ENCODE measurements at regions not wholly inside any gene's neighbourhood (a gene's known extent, or its start where the extent isn't known, plus 50 kb on each side); places are given as distances from the start of the nearest gene placed in this dataset.

DNA sequence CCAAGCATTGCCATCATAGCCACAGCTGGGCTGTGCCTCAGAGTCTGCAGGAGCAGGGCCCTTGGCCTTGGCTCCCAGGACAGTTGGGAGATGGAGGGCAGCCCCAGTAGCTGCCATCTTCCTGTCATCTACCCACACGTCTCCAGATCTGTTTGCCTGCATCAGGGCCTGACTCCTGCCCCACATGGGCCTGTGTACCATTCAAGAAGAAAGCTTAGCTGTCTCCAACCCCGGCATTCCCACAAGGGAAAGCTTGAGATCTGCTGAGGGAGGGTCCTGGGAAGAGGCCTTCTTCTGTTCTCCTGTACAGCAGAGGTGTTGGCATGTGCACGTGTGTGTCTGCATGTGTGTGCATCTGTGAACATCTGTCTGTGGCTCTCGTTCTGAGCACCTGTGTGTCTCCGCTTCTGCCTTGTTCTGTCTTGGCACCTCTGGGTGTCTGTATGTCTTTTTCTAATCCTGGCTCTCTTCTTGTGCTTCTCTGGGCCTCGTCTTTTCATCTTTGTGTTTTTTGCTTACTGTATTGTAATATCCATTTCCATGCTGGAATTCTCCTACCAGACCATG, 122.2 kb downstream of the MRM1 start:
- no peak overlapping the region for H3K4me3 ChIP-seq
- peak overlapping the region in 2 of 21 experiments; percentile 84 to 85 for H3K27ac ChIP-seq

DNA sequence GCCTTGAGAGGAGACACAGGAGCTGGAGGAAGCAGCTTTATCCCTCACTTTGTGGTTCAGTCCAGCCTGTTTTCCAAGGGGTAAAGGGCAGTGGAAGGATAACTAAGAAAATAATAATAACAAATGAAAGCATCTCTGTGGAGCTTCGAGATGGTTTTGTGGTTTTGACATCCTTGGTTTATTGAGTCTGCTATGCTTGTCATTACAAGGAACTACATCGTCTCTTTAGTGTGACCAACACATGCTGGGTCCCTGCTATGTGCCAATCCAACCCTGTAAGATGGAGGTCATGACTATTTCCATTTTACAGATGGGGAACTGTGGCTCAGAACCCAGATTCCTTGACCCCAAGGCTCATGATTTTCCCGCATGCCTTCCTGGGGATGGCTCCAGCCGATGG, 124.8 kb downstream of the MRM1 start:
- Histone ChIP-seq H3K27ac (peak overlapping the region in 1 of 21 experiments; percentile 30), H3K4me3 (no peak overlapping the region)

GRCh38 chr17:36727052-36727451, 125.7 kb downstream of the MRM1 start:
- Histone ChIP-seq H3K27ac (no peak overlapping the region), H3K4me3 (no peak overlapping the region)

DNA sequence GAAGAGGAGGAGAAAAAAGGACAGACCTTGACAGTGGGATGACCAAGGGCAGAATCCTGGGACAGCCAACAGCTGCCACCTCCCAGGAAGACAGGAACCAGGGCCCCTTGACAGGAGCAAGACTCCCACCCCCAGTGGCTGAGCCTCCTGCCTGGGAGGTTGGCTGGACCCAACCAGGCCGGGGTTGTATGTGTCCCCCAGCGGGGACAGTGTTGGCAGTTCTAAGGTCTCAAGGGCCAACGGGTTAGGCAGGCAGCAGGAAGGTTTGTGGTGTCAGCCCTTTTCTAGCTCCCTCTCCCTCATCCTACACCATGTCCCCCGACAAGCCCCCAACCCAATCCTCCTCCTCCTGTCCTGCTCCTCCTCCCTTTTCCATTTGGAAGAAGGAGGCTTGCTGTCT, 126.2 kb downstream of the MRM1 start:
- Histone ChIP-seq H3K27ac (no peak overlapping the region), H3K4me3 (no peak overlapping the region)

DNA sequence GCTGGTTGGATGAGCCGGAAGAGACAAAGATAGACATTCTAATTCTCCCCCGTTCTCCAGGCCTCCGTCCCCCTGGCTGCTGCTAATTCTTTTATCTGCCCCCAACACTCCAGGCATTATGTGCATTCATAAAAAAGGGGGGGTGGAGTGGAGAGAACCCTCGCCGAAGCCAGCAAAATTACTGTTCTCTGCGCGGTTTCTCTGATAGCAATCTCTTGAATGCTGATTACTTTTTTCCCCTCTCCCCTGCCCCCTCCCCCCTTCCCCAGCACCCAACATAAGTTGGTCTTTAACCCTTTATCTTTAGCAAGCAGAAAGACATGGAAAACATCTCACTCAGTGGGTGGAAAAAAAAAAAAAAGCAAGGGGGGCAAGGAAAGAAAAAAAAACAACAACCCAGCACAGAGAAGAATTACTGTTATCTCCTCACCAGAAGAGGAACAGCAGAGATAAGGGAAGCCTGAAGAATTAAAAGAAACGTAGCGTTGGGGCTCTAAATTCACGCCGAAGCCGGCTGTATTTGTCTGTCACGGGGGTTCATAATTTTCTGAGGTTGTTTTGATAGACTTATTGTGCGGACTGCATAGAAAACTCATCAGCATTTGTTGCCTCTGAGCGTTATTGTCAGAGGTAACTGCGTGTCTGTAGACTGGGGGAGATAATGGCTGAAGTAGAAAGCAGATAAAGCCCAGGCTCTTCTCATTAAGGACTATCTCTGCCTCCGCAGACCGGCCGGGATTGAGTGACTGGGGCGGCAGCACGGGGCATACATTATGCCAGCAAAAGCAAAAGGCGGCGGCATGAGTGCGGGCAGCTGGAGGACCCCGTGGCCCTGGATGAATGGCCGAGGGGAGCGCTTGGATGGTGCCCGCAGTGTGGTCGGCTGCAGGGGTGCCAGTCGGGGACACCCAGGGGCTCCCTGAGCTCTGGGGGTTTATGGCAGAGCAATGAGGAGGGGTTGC, 126.9 kb downstream of the MRM1 start:
- H3K27ac ChIP-seq: no peak overlapping the region
- H3K4me3 ChIP-seq: no peak overlapping the region

- Histone ChIP-seq H3K27ac (no peak overlapping the region), H3K4me3 (no peak overlapping the region)
Measured at GRCh38 chr17:36730095-36730808, 128.9 kb downstream of the MRM1 start.

DNA sequence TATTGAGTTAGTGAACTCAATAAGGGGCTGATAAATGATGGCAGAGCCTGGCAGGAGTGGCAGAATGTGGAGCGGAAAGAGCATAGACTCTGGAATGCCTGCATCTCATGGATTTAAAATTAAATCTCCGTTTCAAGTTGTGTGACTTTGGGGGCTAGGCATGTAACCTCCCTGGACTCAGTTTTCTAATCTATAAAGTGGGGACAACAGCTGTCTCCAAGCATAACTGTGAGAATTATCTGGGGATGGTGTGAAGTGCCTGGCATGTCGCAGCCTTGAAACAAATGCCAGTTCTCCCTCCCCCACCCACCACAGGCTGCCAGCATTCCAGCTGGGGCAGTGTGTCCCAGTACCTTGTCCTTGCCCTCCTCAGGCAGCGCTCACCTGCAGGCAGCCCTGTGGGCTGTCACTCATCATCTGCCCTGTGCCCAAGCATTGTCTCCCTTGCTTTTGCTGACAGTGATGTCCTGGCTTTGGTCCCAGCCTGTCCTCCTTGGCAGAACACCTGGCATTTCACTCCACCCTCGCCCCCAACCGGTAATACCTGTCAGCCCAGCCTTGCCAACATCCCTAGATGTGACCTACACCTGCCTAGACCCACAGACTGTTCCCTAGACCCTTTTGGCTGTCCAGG, 129.6 kb downstream of the MRM1 start:
- Histone ChIP-seq H3K4me3 (no peak overlapping the region), H3K27ac (no peak overlapping the region)

GRCh38 chr17:36731811-36732210, 130.4 kb downstream of the MRM1 start:
- no peak overlapping the region for H3K4me3 ChIP-seq
- H3K27ac ChIP-seq: no peak overlapping the region

DNA sequence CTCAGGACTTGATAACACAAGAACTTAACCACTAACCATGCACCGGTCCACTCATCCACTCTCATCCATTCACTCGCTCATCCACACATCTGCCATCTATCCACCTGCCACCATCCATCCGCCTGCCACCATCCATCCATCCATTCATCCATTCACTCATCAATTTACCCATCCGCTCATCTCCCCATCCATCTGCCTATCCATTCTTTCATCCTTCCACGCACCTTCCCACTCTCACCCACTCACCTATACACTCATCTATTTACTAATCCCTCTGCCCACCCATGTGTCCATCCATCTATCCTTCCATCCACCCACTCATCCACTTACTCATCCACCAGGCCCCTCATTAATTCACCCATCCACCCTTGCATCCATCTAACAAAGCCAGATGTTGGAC, 131.0 kb downstream of the MRM1 start:
- Histone ChIP-seq H3K4me3 (no peak overlapping the region), H3K27ac (no peak overlapping the region)

DNA sequence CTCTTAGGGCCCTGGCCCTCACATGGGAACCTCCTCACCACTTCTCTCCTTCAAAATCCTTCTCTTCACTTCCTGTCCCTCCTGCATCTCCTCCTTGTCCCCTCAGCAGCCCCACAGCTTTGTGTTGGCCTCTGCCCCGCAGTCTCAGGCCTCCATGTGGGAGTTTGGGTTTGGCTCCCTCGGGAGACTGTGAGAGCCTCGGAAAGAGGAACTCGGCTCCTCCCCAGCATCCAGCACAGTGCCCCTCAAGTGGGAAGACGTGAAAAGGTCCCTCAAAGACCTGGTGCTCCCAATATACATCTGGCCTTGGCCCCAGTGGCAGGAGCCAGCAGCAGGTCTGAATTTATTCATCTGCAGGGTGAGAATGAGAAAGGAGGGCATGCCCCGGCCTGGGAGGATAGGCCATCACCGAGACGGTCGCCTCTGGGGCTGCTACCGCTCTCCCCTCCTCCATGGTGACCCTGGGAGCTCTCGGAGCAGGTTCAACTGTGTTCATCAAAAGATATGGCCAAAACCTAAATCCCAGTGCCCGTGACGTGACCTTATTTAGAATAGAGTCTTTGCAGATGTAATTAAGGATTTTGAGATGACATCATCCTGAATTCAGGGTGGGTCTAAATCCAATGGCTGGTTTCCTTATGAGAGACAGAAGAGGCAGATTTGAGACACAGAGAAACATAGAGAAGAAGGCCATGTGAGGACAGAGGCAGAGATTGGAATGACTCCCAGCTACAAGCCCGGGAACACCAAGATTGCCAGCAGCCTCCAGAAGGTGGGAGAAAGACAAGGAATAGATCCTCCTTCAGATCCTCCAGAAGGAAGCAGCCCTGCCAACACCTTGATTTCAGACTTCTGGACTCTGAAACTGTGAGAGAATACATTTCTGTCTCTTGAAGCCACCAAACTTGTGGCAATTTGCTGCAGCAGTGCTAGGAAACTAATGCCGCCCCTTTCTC, 135.1 kb downstream of the MRM1 start:
- H3K4me3 ChIP-seq: no peak overlapping the region
- H3K27ac ChIP-seq: no peak overlapping the region

DNA sequence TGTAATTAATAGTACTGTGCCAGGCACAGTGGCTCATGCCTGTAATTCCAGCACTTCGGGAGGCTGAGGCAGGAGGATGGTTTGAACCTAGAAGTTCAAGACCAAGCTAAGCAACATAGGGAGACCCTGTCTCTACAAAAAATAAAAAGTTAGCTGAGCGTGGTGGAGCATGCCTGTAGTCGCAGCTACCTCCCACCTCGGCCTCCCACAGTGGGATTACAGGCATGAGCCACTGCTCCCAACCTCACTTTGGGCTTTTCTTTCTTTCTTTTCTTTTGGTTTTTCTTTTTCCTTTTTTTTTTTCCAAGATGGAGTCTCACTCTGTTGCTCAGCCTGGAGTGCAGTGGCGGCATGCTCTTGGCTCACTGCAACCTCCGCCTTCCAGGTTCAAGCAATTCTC, 137.8 kb downstream of the MRM1 start:
- no peak overlapping the region for H3K4me3 ChIP-seq

DNA sequence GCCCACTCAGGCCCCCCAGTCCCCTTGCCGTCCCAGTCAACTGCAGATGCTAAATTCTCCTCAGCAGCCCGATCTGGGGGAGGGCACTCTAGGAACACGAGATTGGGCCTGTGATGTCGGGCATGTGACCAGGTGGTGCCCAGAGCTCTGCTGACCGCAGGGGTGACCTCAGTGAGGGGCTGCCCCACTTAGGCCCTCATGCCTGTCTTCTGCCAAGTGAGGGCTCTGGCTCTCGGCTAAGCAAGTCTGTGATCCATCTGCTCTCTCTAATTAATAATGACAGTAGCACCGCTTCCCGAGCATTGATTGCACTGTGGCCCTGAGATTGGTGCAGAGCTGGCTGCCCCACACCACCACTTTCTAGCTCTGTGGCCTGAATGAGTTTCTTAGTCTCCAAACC, 138.8 kb downstream of the MRM1 start:
- Histone ChIP-seq H3K4me3 (no peak overlapping the region), H3K27ac (no peak overlapping the region)

More for the DNA sequence above, 137.8 kb downstream of the MRM1 start:
- no peak overlapping the region for H3K27ac ChIP-seq

DNA sequence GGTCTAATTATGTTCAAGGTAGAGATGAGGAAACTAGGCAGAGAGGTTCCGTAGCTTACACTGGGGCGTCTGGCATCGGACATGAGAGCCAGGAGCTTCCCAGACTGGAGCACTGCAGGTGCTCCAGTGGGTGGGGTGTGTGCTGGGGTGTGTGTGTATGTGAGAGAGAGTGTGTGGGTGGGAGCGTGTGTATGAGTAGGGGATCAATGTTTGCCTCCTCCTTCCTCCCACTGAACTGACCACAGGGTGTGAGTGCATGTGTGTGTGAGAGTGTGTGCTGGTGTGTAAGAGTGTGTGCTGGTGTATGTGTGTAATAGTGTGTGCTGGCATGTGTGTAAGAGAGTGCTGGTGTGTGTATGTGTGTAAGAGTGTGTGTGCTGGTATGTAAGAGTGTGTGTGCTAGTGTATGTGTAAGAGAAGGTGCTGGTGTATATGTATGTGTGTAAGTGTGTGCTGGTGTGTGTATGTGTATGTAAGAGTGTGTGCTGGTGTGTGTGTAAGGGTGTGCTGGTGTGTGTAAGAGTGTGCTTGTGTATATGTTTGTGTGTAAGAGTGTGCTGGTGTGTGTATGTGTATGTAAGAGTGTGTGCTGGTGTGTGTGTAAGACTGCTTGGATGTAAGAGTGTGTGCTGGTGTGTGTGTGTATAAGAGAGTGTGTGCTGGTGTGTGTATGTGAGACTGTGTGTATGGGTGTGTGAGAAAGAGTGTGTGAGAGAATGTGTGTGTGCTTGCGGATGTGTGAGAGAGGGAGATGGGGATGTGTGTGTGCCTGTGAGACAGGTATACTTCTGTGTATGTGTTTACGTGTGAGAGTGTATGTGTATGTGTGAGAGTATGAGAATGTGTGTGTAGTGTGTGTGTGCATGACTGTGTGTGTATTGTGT, 139.9 kb downstream of the MRM1 start:
- Histone ChIP-seq H3K4me3 (no peak overlapping the region), H3K27ac (no peak overlapping the region)

DNA sequence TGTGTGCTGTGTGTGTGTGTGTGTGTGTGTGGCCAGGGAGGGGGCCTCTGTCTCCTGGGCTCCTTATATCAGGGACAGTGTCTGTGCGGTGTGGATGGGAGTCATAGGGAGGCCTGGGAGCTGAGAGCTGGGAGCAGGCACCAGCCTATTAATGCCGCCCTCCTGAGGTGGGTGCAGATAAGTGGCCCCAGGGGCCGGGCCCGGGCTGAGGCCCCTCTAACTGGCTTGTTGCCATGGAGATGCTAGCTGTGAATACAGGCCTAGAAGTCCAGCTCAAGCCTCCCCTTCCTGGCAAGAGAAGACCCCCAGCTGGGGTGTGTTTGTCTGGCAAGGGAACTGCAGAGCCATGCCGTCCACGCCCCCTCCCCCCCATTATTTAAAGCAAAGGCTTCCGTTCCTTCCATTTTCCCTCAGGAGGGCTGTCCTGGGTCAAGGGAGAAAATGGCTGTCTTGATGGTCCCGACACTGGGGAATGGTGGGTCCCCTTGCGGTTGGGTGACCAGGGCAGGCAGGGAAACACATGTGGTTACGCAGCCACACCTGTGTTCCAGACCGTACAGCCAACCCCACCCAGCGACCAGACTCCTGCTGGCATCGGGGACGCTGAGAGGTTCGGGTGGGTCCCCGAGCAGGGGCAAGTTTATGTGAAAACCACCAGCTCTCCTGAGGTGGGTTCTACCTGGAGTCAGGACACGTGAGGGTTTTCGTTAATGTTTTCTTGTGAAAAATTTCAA, 141.1 kb downstream of the MRM1 start:
- no peak overlapping the region for H3K27ac ChIP-seq

DNA sequence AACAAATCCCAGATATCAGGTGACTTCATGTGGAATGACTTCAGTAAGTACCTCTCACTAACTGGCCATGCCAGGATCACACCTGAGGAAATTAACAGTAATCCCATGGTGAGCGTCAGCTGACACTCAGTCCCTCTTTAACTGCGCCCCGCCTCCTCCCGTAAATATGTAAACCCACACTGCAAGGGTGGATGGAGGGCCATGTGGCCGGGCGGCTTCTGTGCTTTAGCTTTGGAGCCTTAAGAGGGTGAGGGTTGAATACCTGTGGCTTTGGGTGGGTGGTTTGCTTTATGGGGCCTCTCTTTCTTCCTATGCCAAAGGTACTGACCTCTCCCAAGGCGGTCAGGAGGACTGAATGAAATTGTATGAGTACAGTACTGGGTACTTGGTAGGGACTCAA, 141.7 kb downstream of the MRM1 start:
- H3K4me3 ChIP-seq: no peak overlapping the region
- H3K27ac ChIP-seq: no peak overlapping the region

More for the DNA sequence above, 141.1 kb downstream of the MRM1 start:
- no peak overlapping the region for H3K4me3 ChIP-seq

- Histone ChIP-seq H3K4me3 (no peak overlapping the region), H3K27ac (no peak overlapping the region)
Measured at GRCh38 chr17:36746381-36747053, 145.1 kb downstream of the MRM1 start.

DNA sequence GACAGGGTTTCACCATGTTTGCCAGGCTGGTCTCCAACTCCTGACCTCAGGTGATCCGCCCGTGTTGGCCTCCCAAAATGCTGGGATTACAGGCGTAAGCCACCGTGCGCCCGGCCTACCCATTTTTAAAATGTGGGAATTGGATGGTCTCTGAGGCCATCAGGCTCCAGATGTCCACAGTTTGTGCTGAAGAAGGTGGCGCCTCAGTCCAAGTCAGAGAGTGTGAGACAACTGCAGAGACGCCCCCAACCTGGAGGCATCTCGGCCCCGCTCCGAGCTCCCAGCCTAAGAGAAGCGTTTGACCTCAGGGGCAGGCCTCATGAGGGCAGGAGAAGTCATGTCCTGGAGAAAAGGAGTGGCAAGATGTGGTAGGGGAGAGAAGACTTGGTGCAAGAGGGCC, 146.5 kb downstream of the MRM1 start:
- Histone ChIP-seq H3K4me3 (no peak overlapping the region), H3K27ac (no peak overlapping the region)

Measured in skin epidermis (tissue), 12 donors.